Activated gamma-delta T cell (primary cell): ENCODE measurements at regions not wholly inside any gene's neighbourhood (a gene's known extent, or its start where the extent isn't known, plus 50 kb on each side); places are given as distances from the start of the nearest gene placed in this dataset.
A peak's percentile ranks its signal among the peaks of the same experiment; 100 is the strongest.
"Not testable (repeated sequence)": the region's sequence is repeated elsewhere in the genome, so short reads cannot be mapped to it uniquely, and the experiment has no call there.

ENCODE experiments used
- DNase-seq: peaks from one replicate; lab custom pipeline; 2025; lab: John Stamatoyannopoulos, UW

GRCh38 chr2:234189786-234190300 lies 139.3 kb downstream of the SPP2 start:
- no peak for DNase-seq

DNA sequence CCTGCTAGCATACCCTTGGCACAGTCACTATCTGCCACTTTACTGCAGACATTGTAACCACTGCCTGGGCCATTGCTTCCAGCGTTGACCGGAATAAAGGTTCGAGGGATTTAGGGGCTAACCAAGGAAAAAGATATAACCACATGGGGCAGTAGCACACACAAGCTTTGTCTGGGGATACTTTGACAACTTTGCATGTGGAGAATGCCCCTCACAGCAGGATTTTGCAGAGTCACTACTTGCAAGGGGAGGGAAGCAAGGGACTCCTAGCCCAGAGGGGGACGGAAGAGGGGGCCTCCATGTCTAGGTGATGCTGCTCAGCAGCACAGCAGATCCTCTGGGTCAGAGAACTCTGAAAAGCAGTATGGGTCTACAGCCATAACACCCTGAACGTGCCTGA lies 138.7 kb downstream of the SPP2 start:
- no peak for DNase-seq

DNA sequence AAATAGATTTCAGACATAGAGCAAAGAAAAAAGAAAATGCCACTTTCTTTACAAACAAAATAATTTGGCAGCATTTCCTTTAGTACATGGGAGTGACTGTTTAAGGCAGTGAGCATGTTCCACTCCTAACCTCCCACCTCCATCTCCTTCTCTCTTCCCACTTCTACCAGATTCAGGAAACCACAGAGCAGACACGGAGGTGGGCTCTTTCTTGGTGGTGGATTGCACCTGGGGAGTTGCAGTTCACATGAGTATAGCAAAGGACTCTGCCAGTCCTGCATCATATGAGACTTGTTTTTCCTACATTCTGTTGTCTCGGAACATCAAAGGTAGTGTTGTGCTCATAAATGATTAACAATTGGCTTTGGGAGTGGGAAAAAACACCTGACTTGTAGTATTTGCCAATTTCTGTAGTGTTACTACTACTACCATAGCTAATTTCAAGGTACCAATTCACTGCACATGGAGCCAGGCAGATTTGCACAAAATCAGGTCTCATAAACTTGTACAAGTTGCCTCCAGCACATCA lies 137.2 kb downstream of the SPP2 start:
- no peak for DNase-seq

DNA sequence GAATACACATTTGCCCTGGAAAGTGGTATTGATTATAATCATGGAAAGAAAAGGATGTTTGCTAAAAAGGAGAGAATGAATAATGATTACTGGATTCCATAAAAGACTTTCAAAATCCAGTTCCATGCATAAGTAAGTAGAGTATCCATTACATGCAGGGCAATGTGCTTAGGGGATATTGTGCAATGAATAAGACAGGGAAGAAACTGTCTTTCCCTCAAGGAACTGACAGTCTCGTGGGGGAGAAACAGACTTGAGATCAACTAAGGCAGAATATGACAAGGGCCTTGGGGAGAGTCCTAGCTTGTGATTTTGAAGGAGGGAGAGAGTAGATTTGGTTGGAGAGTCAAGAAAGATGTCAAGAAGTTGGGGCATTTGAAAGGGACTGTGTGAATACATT lies 130.6 kb downstream of the SPP2 start:
- no peak for DNase-seq

GRCh38 chr2:234179031-234179363 lies 128.5 kb downstream of the SPP2 start:
- DNase-seq = no peak

DNA sequence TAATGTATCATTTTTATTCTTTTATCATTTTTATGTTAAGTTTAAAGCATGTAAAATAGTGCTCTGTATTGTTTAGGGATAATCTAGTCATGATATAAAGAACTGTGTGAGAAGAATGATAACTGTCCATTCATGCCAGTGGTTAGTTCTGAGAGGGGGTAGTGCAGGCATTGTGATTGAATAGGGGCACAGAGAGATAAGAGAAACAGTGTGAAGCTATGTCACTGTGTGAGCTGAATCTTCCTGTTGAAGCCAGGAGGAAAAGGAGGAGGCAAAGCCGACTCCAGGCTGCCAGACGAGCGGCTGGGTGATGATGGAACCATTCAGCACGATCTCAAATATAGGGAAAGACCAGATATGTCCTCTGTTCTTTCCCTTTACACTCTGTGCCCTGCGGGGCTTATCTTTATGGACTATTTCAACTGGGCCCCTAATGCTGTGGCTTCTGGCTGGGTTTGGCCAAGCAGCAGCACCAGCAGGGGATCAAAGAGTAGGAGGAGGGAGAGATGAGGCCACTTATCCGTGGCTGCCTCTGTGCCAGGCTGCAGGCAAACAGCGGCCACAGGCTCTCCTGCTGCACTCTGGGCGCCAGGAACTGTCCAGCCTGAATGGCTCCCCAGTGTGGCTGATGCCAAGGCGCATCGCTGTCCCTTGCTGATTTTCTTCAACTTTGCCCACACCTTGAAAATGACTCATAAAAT lies 128.0 kb downstream of the SPP2 start:
- DNase-seq = no peak

DNA sequence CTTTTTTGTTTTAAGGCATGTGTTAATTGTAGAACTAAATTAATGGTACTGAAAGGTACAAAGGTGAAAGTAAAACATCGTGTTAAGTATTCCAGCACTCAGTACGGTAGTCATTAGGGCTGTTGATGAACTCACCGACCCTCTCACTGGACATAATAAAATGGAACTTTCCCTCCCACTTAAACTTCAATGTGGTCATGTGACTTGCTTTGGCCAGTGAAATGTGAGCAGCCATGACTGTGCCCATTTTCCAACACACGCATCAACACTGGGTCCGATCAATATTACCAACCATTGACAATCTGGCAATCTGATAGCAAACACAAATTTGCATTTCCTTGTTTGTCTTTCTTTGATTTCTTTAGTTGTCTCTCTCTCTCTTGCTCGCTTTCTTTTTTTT lies 125.1 kb downstream of the SPP2 start:
- DNase-seq = no peak

DNA sequence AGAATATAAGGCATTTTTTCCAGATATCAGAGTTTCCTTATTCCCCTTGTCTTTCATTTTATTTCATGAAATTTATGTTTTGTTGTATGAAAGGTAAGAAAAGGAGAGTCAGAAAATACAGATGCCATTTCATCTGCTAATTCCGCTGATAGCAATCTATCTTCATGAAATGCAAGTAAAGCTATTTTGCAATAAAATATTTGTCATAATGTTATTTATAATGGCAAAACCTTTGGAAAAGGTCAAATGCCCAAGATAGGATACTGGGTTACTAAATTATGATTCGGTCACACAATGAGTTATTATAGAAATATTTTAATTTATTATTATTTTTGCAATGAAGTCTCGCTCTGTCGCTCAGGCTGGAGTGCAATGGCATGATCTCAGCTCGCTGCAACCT lies 124.2 kb downstream of the SPP2 start:
- no peak for DNase-seq

DNA sequence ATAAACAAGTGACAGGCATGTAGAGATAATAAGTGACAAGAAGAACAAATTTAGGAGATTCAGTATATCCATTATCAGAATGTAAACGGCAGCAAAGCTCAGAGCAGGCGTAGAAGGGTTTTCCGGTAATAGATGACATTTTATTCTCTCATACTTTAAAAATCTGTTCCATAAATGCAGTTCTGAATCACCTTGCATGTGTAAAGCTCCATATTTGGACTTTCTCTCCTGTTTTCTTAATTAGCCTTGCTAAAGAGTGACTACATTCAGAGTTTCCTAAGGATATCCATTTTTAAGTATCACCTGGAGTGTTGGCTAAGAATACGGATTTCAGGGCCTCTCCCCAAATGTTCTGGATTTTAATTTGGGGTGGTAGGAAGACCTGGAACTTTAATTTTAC lies 122.0 kb downstream of the SPP2 start:
- DNase-seq = no peak

- DNase-seq = no peak
These were observed 121.6 kb downstream of the SPP2 start for GRCh38 chr2:234172066-234172465.

- no peak for DNase-seq
These were observed 121.2 kb downstream of the SPP2 start for GRCh38 chr2:234171666-234172065.

GRCh38 chr2:234169674-234170073 lies 119.2 kb downstream of the SPP2 start:
- no peak for DNase-seq

DNA sequence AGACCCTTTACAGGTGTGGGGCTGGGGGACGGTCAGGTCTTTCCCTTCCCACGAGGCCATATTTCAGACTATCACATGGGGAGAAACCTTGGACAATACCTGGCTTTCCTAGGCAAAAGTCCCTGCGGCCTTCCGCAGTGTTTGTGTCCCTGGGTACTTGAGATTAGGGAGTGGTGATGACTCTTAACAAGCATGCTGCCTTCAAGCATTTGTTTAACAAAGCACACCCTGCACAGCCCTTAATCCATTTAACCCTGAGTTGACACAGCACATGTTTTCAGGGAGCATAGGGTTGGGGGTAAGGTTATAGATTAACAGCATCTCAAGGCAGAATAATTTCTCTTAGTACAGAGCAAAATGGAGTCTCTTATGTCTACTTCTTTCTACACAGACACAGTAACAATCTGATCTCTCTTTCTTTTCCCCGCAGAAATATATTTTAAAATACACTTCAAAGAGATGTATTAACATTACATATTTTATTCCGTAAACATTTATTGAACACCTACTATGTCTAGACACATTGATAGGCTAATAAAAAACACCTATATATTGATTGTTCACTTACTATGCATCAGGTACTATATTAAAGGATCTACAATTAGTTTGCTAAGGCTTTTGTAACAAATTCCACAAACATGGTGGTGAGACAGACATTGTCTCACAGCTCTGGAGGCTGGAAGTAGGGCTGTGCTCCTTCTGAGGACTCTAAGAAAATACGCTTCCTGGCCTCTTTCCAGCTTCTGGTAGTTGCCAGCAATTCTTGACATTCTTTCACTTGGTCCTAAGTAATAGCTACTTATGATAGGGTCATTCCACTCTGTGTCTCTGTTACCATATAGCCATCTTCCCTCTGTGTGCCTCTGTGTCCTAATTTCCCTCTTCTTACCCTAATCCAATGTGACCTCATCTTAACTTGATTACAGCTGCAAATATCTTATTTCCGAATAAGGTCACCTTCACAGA lies 118.4 kb downstream of the SPP2 start:
- DNase-seq = not testable (repeated sequence)

- DNase-seq = no peak
These were observed 116.0 kb downstream of the SPP2 start for GRCh38 chr2:234166531-234166930.

- DNase-seq = no peak
These were observed 114.9 kb downstream of the SPP2 start for GRCh38 chr2:234165421-234165820.

DNA sequence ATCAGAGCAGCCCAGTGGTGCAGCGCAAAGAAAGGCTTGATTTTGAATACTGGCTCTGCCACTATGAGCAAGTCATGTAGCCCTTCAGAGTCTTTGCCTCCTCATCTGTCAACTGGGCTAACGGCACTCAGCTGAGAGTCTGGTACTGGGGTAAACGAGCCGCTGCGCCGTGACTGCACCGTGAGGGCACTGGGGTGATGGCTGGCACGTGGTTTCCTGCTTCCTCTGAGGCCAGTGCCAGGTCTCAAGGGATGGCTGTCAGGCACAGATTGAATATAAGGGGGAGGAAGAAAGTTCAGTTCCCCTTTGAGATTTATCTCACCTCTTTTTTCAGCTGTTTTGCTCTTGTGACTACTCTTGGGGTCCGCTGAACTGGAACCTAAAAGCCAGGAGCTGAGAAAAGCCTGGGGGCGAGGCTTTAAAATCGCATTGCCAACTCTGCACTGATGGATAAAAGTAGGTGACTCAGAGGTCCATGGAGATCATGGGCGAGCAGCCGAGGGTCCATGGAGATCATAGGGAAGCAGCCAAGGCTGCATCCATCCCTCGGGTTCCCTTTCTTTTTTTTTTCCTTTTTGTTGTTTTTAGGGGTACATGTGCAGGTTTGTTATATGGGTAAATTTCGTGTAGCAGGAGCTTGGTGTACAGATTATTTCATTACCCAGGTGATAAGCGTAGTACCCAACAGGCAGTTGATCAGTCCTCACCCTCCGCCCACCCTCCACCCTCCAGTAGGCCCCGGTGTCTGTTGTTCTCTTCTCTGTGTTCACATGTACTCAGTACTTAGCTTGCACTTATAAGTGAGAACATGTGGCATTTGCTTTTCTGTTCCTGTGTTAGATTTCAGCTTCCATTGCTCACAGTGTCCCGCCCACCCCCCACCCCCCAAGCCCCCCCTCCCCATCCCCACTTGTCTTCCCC lies 114.3 kb downstream of the SPP2 start:
- DNase-seq = peak; percentile 45

DNA sequence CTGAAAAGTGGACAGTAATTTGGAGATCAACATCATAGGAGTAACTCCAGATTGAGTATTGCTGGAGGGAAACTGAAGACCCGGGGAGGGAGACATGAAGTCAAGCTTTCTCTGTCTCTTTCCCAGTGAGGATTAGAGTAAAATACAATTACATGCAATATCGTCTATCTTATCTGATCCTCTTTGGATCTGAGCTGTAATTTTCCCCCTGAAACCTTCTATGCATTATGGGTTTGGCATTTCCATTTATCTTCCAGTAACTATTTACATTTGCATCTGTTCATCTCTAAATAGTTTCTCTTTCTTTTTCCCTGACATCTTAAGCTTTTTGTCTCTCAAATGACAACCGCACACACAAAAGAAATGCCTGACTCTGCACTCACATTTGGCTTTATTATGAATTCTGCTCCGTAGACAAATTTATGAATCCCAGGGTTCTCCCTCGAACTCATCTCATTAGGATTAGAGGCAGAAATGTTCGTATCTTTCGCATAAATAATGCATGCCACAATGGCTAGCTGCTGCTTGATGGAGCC lies 113.1 kb downstream of the SPP2 start:
- DNase-seq = no peak

GRCh38 chr2:234162861-234163260 lies 112.4 kb downstream of the SPP2 start:
- no peak for DNase-seq

DNA sequence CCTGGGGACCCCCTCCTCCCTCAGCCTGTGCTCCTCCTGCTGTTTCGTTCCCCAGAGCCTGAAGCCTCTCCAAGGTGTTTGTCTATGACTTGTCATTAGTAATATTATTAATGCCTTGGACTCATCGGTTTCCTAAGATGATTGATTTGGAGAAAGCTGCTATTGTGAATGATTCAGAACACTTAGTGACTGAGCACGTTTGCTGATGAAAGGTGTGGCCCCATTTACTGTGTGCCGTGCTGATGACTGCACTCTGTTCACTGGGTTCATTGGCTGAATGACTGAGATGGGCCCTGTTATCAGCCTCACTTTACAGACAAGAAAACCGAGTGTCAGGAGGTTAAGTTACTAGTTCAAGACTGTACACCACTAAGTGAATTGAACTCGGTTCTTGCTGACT lies 111.4 kb downstream of the SPP2 start:
- no peak for DNase-seq

- DNase-seq = no peak
These were observed 108.3 kb downstream of the SPP2 start for GRCh38 chr2:234158812-234159211.

- no peak for DNase-seq
These were observed 107.5 kb downstream of the SPP2 start for GRCh38 chr2:234157817-234158588.
